ENCODE measurements at regions not wholly inside any gene's neighbourhood (a gene's known extent, or its start where the extent isn't known, plus 50 kb on each side); places are given as distances from the start of the nearest gene placed in this dataset.
A peak's percentile ranks its signal among the peaks of the same experiment; 100 is the strongest.
"Not testable (repeated sequence)": the region's sequence is repeated elsewhere in the genome, so short reads cannot be mapped to it uniquely, and the experiment has no call there.

- no peaks in the 10 kb centered on the region for H4K20me1 ChIP-seq (ENCODE audit: insufficient read depth, low read length)
- no peak overlapping the region for H3K4me3 ChIP-seq (ENCODE audit: low read depth, low read length, poor library complexity, severe bottlenecking)
- no peaks in the 10 kb centered on the region for H3K36me3 ChIP-seq (ENCODE audit: insufficient read depth, low read length)
- H3K27me3 ChIP-seq (ENCODE audit: insufficient read depth, low read length): no peaks in the 10 kb centered on the region
- H3K9me3 ChIP-seq (ENCODE audit: low read length): no peaks in the 10 kb centered on the region
- peak overlapping the region; percentile 2; the same call in 1 of the 2 replicates for H3K4me2 ChIP-seq (ENCODE audit: low read length)
- no peak overlapping the region for H3K9ac ChIP-seq (ENCODE audit: low read length)
- H2AFZ ChIP-seq (ENCODE audit: low read length): no peak overlapping the region
- no peaks in the 10 kb centered on the region for H3K4me1 ChIP-seq (ENCODE audit: insufficient read depth, low read length, severe bottlenecking)
- no peak overlapping the region for H3K27ac ChIP-seq (ENCODE audit: low read depth, low read length, poor library complexity, severe bottlenecking)
- TF ChIP-seq EZH2 (IDR thresholded peaks at IDR 0.05; ENCODE audit: borderline replicate concordance, low read length) (no peak), CTCF (IDR thresholded peaks at IDR 0.05; ENCODE audit: low read length) (no peak)
- no peaks in the 10 kb centered on the region for H3K9me2 ChIP-seq (ENCODE audit: low read depth, low read length)
- no peaks in the 10 kb centered on the region for H3K79me2 ChIP-seq (ENCODE audit: insufficient read depth, low read length)
- no peaks in the 10 kb centered on the region for H3F3A ChIP-seq (ENCODE audit: insufficient read depth, low read length)
Measured at GRCh38 chr2:175709248-175709647, 292.8 kb downstream of the LNPK start.

GRCh38 chr2:175707322-175707721, 294.7 kb downstream of the LNPK start:
- no peak overlapping the region for H2AFZ ChIP-seq (ENCODE audit: low read length)
- H3K27ac ChIP-seq (ENCODE audit: low read depth, low read length, poor library complexity, severe bottlenecking): no peak overlapping the region
- H3K79me2 ChIP-seq (ENCODE audit: insufficient read depth, low read length): no peaks in the 10 kb centered on the region
- H3K4me2 ChIP-seq (ENCODE audit: low read length): no peak overlapping the region
- H3K9me2 ChIP-seq (ENCODE audit: low read depth, low read length): no peaks in the 10 kb centered on the region
- H3K4me3 ChIP-seq (ENCODE audit: low read depth, low read length, poor library complexity, severe bottlenecking): no peak overlapping the region
- no peaks in the 10 kb centered on the region for H3K27me3 ChIP-seq (ENCODE audit: insufficient read depth, low read length)
- H4K20me1 ChIP-seq (ENCODE audit: insufficient read depth, low read length): no peaks in the 10 kb centered on the region
- no peak overlapping the region for H3K9ac ChIP-seq (ENCODE audit: low read length)
- no peaks in the 10 kb centered on the region for H3K4me1 ChIP-seq (ENCODE audit: insufficient read depth, low read length, severe bottlenecking)
- TF ChIP-seq EZH2 (IDR thresholded peaks at IDR 0.05; ENCODE audit: borderline replicate concordance, low read length) (no peak), CTCF (IDR thresholded peaks at IDR 0.05; ENCODE audit: low read length) (no peak)
- H3K36me3 ChIP-seq (ENCODE audit: insufficient read depth, low read length): no peaks in the 10 kb centered on the region
- no peaks in the 10 kb centered on the region for H3F3A ChIP-seq (ENCODE audit: insufficient read depth, low read length)
- H3K9me3 ChIP-seq (ENCODE audit: low read length): no peaks in the 10 kb centered on the region

GRCh38 chr2:175704568-175704967, 297.5 kb downstream of the LNPK start:
- H2AFZ ChIP-seq (ENCODE audit: low read length); H3K9ac ChIP-seq (ENCODE audit: low read length); H3K27me3 ChIP-seq (ENCODE audit: insufficient read depth, low read length); H3K36me3 ChIP-seq (ENCODE audit: insufficient read depth, low read length); H3K9me2 ChIP-seq (ENCODE audit: low read depth, low read length); H3K79me2 ChIP-seq (ENCODE audit: insufficient read depth, low read length); H3F3A ChIP-seq (ENCODE audit: insufficient read depth, low read length); H4K20me1 ChIP-seq (ENCODE audit: insufficient read depth, low read length); H3K4me3 ChIP-seq (ENCODE audit: low read depth, low read length, poor library complexity, severe bottlenecking); H3K4me2 ChIP-seq (ENCODE audit: low read length); H3K9me3 ChIP-seq (ENCODE audit: low read length); H3K27ac ChIP-seq (ENCODE audit: low read depth, low read length, poor library complexity, severe bottlenecking); H3K4me1 ChIP-seq (ENCODE audit: insufficient read depth, low read length, severe bottlenecking): not testable (repeated sequence)

GRCh38 chr2:175698061-175698460, 304.0 kb downstream of the LNPK start:
- no peaks in the 10 kb centered on the region for H3K79me2 ChIP-seq (ENCODE audit: insufficient read depth, low read length)
- H4K20me1 ChIP-seq (ENCODE audit: insufficient read depth, low read length): no peaks in the 10 kb centered on the region
- no peaks in the 10 kb centered on the region for H3F3A ChIP-seq (ENCODE audit: insufficient read depth, low read length)
- no peaks in the 10 kb centered on the region for H3K9me3 ChIP-seq (ENCODE audit: low read length)
- H3K9ac ChIP-seq (ENCODE audit: low read length): no peak overlapping the region
- no peaks in the 10 kb centered on the region for H3K9me2 ChIP-seq (ENCODE audit: low read depth, low read length)
- H3K27me3 ChIP-seq (ENCODE audit: insufficient read depth, low read length): peaks cover 11% of the 10 kb centered on the region
- no peak overlapping the region for H2AFZ ChIP-seq (ENCODE audit: low read length)
- H3K4me3 ChIP-seq (ENCODE audit: low read depth, low read length, poor library complexity, severe bottlenecking): no peak overlapping the region
- TF ChIP-seq EZH2 (IDR thresholded peaks at IDR 0.05; ENCODE audit: borderline replicate concordance, low read length) (no peak), CTCF (IDR thresholded peaks at IDR 0.05; ENCODE audit: low read length) (no peak)
- H3K4me1 ChIP-seq (ENCODE audit: insufficient read depth, low read length, severe bottlenecking): no peaks in the 10 kb centered on the region
- no peak overlapping the region for H3K4me2 ChIP-seq (ENCODE audit: low read length)
- no peaks in the 10 kb centered on the region for H3K36me3 ChIP-seq (ENCODE audit: insufficient read depth, low read length)
- H3K27ac ChIP-seq (ENCODE audit: low read depth, low read length, poor library complexity, severe bottlenecking): no peak overlapping the region
